Stimulated activated naive CD4-positive, alpha-beta T cell treated with Interleukin-2 at 50 U/mL for 16 hours (primary cell): ENCODE measurements at regions not wholly inside any gene's neighbourhood (a gene's known extent, or its start where the extent isn't known, plus 50 kb on each side); places are given as distances from the start of the nearest gene placed in this dataset.
"Not testable (repeated sequence)": the region's sequence is repeated elsewhere in the genome, so short reads cannot be mapped to it uniquely, and the experiment has no call there.

Source experiments
- DNase-seq: peaks from one replicate; lab custom pipeline; 2025; lab: John Stamatoyannopoulos, UW

- no peak for DNase-seq
Measured at GRCh38 chr10:62498271-62498670, 124.1 kb downstream of the ZNF365 start.

GRCh38 chr10:62500116-62500515 lies 125.9 kb downstream of the ZNF365 start:
- DNase-seq, result not testable (repeated sequence)

GRCh38 chr10:62501547-62501946 lies 127.4 kb downstream of the ZNF365 start:
- no peak for DNase-seq

DNA sequence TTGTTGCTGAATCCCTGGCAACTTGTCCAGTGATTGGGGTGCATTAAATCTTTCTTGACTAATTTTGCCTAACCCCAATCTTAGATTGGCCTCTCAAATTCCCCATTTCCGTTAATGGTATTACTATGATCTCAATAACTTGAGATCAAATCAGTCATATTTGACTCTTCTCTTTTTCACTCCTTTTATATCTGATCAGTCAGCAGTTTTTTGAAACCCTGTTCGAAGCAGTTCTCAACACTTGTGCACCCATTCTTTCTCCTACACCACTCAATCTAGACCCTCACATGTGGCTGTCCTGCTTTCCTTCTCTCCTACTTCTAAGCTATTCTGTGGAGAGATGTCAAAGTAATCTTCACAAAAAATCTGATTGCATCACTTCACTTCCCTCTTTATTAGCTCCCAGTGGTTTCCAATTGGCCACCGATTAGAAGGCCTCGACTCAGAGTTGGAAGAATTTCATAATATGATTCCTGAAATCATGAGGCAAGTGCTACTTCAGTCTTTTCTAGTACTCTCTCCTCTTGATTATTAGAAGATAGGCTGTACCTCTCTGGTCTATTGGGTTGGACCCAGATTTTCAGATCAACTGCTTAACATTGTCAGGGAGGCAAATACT lies 128.9 kb downstream of the ZNF365 start:
- no peak for DNase-seq

- no peak for DNase-seq
Measured at GRCh38 chr10:62503872-62504271, 129.7 kb downstream of the ZNF365 start.

DNA sequence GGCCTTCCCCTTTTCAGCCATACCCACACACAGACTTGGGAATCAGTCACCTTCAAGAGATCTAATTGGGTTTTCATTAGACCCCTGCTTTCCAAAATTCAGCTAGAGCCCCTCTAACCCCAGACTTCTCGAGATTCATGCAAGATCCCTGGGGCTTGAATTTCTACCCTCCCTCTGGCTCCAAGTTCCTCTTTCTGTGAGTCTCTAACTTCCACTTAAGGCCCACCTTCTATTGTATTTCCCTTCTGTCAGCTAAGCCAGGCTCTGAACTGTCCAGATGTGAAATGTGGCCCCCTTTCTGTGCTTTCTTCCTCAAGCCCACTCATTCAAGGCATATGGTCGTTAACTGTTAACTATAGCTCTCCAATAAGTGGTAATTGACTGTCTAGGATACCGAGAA lies 132.2 kb downstream of the ZNF365 start:
- DNase-seq, result no peak

- DNase-seq, result no peak
Measured at GRCh38 chr10:62511238-62511637, 137.1 kb downstream of the ZNF365 start.

- no peak for DNase-seq
Measured at GRCh38 chr10:62511656-62512055, 137.5 kb downstream of the ZNF365 start.

DNA sequence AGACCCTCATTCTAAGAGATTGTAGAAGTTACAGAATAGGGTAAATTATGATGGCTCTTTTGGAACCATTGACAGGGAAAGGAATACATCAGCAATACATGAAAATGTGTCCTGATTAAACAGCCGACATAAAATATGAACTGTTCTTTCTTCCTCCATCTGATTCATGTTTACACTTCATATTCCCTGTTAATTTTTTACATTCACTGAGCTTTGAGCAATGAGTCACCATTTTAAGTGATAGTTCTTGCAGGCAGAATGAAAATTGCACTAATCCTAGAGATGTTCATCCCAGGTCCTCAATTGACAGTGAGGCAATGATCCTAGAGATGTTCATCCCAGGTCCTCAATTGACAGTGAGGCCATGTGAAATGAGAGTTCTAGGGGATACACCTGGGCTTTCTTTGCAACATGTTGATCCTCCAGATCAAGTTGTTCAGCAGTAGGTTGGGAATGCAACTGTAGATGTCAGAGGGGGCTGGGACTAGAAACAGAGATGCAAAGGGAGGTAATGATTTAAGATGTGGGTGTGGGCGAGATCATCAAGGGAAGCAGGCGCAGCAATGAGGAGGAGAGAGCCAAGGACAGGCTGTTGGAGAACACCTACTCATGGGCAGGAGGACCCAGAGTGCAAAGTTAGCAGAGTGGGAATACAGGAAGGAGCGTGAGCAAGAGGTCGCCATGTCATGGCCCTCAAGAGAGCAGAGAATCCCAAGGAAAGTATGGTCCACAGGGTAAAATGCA lies 138.7 kb downstream of the ZNF365 start:
- no peak for DNase-seq

GRCh38 chr10:62514079-62514693 lies 140.0 kb downstream of the ZNF365 start:
- DNase-seq, result no peak

- no peak for DNase-seq
Measured at GRCh38 chr10:62517252-62517651, 143.1 kb downstream of the ZNF365 start.

GRCh38 chr10:62527019-62527827 lies 153.1 kb downstream of the ZNF365 start:
- no peak for DNase-seq

GRCh38 chr10:62528441-62528840 lies 154.3 kb downstream of the ZNF365 start:
- DNase-seq, result no peak

DNA sequence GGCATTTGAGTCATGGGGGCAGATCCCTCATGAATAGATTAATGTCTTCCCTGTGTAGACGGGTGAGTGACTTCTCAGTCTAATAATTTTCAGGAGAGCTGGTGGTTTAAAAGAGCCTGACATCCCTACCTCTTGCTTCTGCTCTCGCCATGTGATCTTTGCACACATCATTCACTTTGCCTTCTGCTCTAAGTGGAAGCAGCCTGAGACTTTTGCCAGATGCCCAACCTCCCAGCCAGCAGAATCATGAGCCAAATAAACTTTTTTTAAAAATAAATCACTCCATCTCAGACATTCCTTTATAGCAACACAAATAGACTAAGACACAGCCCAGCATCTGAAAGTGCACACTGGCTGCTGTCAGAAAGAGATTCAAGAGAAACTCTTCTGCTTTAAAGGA lies 155.2 kb downstream of the ZNF365 start:
- DNase-seq, result no peak

DNA sequence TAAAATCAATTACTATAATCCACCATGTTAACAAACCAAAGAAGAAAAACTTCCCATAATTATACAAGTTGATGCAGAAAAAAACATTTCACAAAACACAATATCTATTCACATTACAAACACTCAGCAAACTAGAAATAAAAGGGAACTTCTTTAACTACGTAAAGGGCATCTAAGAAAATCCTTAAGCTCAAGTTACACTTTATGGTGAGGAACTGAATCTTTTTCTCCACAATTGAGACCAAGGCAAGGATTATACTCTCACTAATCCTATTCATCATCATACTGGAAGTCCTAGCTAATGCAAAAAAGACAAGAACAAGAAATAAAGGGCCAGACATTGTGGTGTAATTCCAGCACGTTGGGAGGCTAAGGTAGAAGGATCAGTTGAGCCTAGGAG lies 159.9 kb downstream of the ZNF365 start:
- no peak for DNase-seq

GRCh38 chr10:62538606-62539005 lies 164.4 kb downstream of the ZNF365 start:
- no peak for DNase-seq

DNA sequence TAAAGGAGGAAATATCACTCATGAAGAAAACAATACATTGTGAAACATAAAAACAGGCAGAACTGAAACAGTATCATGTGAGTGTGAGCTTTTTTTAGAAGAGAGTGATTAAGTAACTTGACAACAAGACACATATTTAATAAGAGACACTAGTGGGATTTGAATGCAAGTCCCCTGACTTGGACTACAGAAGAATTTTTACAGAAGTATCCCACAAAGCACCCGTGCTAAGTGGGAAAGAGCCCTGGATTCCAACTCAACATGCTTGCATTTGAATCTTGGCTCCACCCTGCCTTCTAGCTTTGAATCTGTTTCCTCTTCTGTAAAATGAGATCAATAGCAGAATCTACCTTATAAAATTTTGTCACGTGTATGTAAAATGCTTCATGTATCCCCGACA lies 166.2 kb downstream of the ZNF365 start:
- no peak for DNase-seq

DNA sequence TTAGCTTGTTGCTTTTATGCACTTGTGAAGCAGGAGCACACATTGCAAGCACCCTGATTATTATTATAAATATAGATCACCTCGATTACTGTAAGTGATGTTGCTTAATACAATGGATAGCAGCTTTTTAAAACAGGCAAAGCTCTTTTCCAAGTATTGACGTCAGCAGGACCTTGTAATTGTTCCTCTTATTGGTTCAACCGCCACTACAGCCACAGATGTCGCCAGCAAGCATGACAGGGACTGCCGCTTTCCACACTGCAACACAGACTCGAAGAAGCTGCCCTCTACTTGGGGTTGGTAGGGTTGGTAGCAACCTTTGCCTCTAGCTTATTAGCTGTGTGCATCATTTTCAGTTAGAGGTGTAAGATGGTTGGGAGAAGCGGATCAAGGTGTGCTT lies 167.6 kb downstream of the ZNF365 start:
- no peak for DNase-seq

- DNase-seq, result no peak
Measured at GRCh38 chr10:62543571-62544355, 169.6 kb downstream of the ZNF365 start.

DNA sequence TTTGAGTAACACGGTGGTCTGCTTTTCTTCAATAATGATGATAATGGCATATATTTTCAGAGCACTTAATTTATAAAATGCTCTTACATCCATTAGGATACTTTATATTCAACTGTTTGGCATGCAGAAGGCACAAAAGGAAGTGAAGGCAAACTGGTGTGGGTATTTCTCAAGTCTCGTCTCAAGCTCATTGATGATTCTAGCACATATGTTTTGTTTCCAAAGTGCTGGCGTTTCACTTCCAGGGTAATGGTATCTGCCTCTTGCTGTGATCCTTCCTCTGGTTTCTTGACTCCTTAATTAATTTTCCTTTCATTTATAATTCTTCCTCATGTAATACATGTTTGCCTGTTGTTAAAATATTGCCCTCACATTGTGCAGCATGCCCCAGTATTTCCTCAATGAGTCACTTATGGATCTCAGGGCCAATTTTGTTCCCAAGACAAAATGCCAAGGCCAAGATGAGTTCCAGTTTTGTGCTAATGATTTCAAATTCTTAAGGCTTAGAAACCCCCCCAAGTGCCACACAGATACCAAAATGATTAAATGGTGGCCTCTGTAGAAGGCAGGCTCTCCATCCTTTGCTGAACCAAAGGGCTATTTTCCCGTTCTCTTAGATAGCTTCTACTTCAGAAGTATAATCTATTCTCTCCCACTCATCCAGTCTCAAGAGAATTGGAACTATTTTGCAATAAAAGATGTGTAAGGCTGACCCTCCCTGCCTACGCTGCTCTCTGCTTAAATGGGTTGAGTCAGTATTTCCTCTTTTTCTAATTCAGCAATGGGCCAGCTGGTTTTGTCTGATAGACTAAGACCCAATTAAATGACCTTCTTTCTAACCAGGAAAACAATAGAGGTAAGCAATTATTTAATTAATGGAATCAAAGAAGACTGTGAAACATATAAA lies 171.2 kb downstream of the ZNF365 start:
- DNase-seq, result no peak

- DNase-seq, result no peak
Measured at GRCh38 chr10:62548686-62549085, 174.5 kb downstream of the ZNF365 start.
